ENCODE measurements at regions not wholly inside any gene's neighbourhood (a gene's known extent, or its start where the extent isn't known, plus 50 kb on each side); places are given as distances from the start of the nearest gene placed in this dataset.

GRCh38 chr12:118846416-118846815, 134.9 kb upstream of the SRRM4 start:
- DNase-seq (ENCODE audit: low spot score) = no peak
- no peak for ATAC-seq
- ChIA-PET CTCF (ENCODE audit: low intra/inter-chr PET ratio, low total read pairs) (no interaction called here), POLR2A (no interaction called here)
- Histone ChIP-seq H2AFZ (ENCODE audit: low read length) (no peak overlapping the region), H3K27ac (ENCODE audit: extremely low read length, insufficient read depth, low read length) (no peak overlapping the region), H3K9ac (ENCODE audit: insufficient read depth, low read depth, low read length) (no peak overlapping the region), H3K4me3 (replicated peaks in 1 of 3; ENCODE audit: insufficient read depth in 1 of 3, low read depth in 2 of 3, low read length in 3 of 3) (no peak overlapping the region), H4K20me1 (ENCODE audit: insufficient read depth, low read length) (no peaks in the 10 kb centered on the region), H3K4me2 (ENCODE audit: low read depth, low read length) (no peak overlapping the region), H3K36me3 (replicated peaks in 1 of 2; ENCODE audit: control insufficient read depth in 1 of 2, insufficient read depth in 2 of 2, low read length in 2 of 2) (no peaks in the 10 kb centered on the region), H3K4me1 (ENCODE audit: insufficient read depth, low read length) (no peaks in the 10 kb centered on the region), H3K9me3 (ENCODE audit: low read length) (no peaks in the 10 kb centered on the region), H3K27me3 (ENCODE audit: control insufficient read depth in 1 of 2, insufficient read depth in 2 of 2, low read length in 2 of 2) (no peaks in the 10 kb centered on the region; a peak in 1 of 5 replicates), H3K79me2 (ENCODE audit: insufficient read depth, low read length) (no peaks in the 10 kb centered on the region)
- TF ChIP-seq SMAD1 (CRISPR knock-in tag; IDR thresholded peaks at IDR 0.05; ENCODE audit: borderline replicate concordance, low read depth) = no peak
- no peak for TF ChIP-seq ZNF337 (CRISPR knock-in tag; IDR thresholded peaks at IDR 0.05; ENCODE audit: borderline replicate concordance, low read depth)
- TF ChIP-seq ZNF510 (CRISPR knock-in tag; IDR thresholded peaks at IDR 0.05; ENCODE audit: low read depth) = no peak
- no peak for TF ChIP-seq ZNF232 (CRISPR knock-in tag; IDR thresholded peaks at IDR 0.05; ENCODE audit: borderline replicate concordance)
- TF ChIP-seq SIX1 (CRISPR knock-in tag; IDR thresholded peaks at IDR 0.05; ENCODE audit: borderline replicate concordance) = no peak
- no peak for TF ChIP-seq HDAC1 (CRISPR knock-in tag; IDR thresholded peaks at IDR 0.05)
- WGBS (ENCODE audit: low lambda C conversion rate) = 0% methylated on average over 2 of the region's 2 CpGs
- in situ Hi-C loops (cut with HindIII; ENCODE audit: extremely low pct_ligation_motif_present, low pct_unique_long_range_greater_than_20kb) = no loop called here
- BruUV-seq (replicated peaks) = no TSS peak
- FAIRE-seq = no peak
- intact Hi-C loops (cut with micrococcal nuclease; ENCODE audit: unreplicated experiment) = no loop called here

- no peaks in the 10 kb centered on the region for H3K4me1 ChIP-seq (ENCODE audit: insufficient read depth, low read length)
- no TSS peak for BruUV-seq (replicated peaks)
- H3K4me2 ChIP-seq (ENCODE audit: low read depth, low read length) = no peak overlapping the region
- 31% methylated on average over 6 of the region's 7 CpGs for WGBS (ENCODE audit: low lambda C conversion rate)
- no peak overlapping the region for H3K27ac ChIP-seq (ENCODE audit: extremely low read length, insufficient read depth, low read length)
- no peak overlapping the region for H2AFZ ChIP-seq (ENCODE audit: low read length)
- no peaks in the 10 kb centered on the region for H3K79me2 ChIP-seq (ENCODE audit: insufficient read depth, low read length)
- peak; percentile 66 for TF ChIP-seq CTCF (CRISPR knock-in tag; IDR thresholded peaks at IDR 0.05)
- no peak for TF ChIP-seq ATF1 (CRISPR knock-in tag; IDR thresholded peaks at IDR 0.05)
- peak; percentile 46 for TF ChIP-seq STAG1 (CRISPR knock-in tag; IDR thresholded peaks at IDR 0.05)
- intact Hi-C loops (cut with micrococcal nuclease; ENCODE audit: unreplicated experiment) = no loop called here
- CTCF ChIA-PET (ENCODE audit: low intra/inter-chr PET ratio, low total read pairs) = no interaction called here
- H3K4me3 ChIP-seq (replicated peaks in 1 of 3; ENCODE audit: insufficient read depth in 1 of 3, low read depth in 2 of 3, low read length in 3 of 3) = no peak overlapping the region
- POLR2A ChIA-PET = no interaction called here
- FAIRE-seq (peak; percentile 76), ATAC-seq (peak; percentile 44; the same call in 1 of the 3 replicates), DNase-seq (ENCODE audit: low spot score) (peak; percentile 22)
- H3K9me3 ChIP-seq (ENCODE audit: low read length) = no peaks in the 10 kb centered on the region
- H3K27me3 ChIP-seq (ENCODE audit: control insufficient read depth in 1 of 2, insufficient read depth in 2 of 2, low read length in 2 of 2) = no peaks in the 10 kb centered on the region
- H4K20me1 ChIP-seq (ENCODE audit: insufficient read depth, low read length) = no peaks in the 10 kb centered on the region
- in situ Hi-C loops (cut with HindIII; ENCODE audit: extremely low pct_ligation_motif_present, low pct_unique_long_range_greater_than_20kb) = no loop called here
- no peaks in the 10 kb centered on the region for H3K36me3 ChIP-seq (replicated peaks in 1 of 2; ENCODE audit: control insufficient read depth in 1 of 2, insufficient read depth in 2 of 2, low read length in 2 of 2)
- no peak overlapping the region for H3K9ac ChIP-seq (ENCODE audit: insufficient read depth, low read depth, low read length)
Observed at GRCh38 chr12:118850244-118850825, 131.0 kb upstream of the SRRM4 start.
